ENCODE measurements at regions not wholly inside any gene's neighbourhood (a gene's known extent, or its start where the extent isn't known, plus 50 kb on each side); places are given as distances from the start of the nearest gene placed in this dataset.

- Histone ChIP-seq H3K27ac (ENCODE audit: low read length) (no peak overlapping the region), H3K4me3 (ENCODE audit: low read length) (no peak overlapping the region), H3K36me3 (ENCODE audit: insufficient read depth, low read length) (no peaks in the 10 kb centered on the region), H3K9ac (ENCODE audit: low read length) (no peak overlapping the region), H4K20me1 (ENCODE audit: insufficient read depth, low read depth, low read length) (no peaks in the 10 kb centered on the region), H3K4me2 (ENCODE audit: low read depth, low read length, poor library complexity, severe bottlenecking) (no peak overlapping the region), H3K9me3 (ENCODE audit: low read length) (no peaks in the 10 kb centered on the region), H3K79me2 (ENCODE audit: low read length) (no peaks in the 10 kb centered on the region), H3K9me2 (replicated peaks; ENCODE audit: insufficient read depth, low read length) (no peaks in the 10 kb centered on the region), H2AFZ (ENCODE audit: low read length) (no peak overlapping the region), H3K27me3 (ENCODE audit: low read length) (no peaks in the 10 kb centered on the region), H3K4me1 (ENCODE audit: low read length) (no peaks in the 10 kb centered on the region)
- no peak for DNase-seq
Measured at GRCh38 chr3:64958199-64958843, 270.5 kb upstream of the ADAMTS9 start.

GRCh38 chr3:64957408-64958198 lies 269.8 kb upstream of the ADAMTS9 start:
- no peaks in the 10 kb centered on the region for H3K36me3 ChIP-seq (ENCODE audit: insufficient read depth, low read length)
- H3K4me1 ChIP-seq (ENCODE audit: low read length): no peaks in the 10 kb centered on the region
- H3K27ac ChIP-seq (ENCODE audit: low read length): no peak overlapping the region
- no peak overlapping the region for H3K4me2 ChIP-seq (ENCODE audit: low read depth, low read length, poor library complexity, severe bottlenecking)
- H3K9me3 ChIP-seq (ENCODE audit: low read length): no peaks in the 10 kb centered on the region
- DNase-seq: no peak
- H3K79me2 ChIP-seq (ENCODE audit: low read length): no peaks in the 10 kb centered on the region
- H3K9ac ChIP-seq (ENCODE audit: low read length): no peak overlapping the region
- no peaks in the 10 kb centered on the region for H4K20me1 ChIP-seq (ENCODE audit: insufficient read depth, low read depth, low read length)
- no peaks in the 10 kb centered on the region for H3K9me2 ChIP-seq (replicated peaks; ENCODE audit: insufficient read depth, low read length)
- no peak overlapping the region for H2AFZ ChIP-seq (ENCODE audit: low read length)
- no peak overlapping the region for H3K4me3 ChIP-seq (ENCODE audit: low read length)
- no peaks in the 10 kb centered on the region for H3K27me3 ChIP-seq (ENCODE audit: low read length)

GRCh38 chr3:64956711-64957325 lies 269.0 kb upstream of the ADAMTS9 start:
- no peak overlapping the region for H3K4me2 ChIP-seq (ENCODE audit: low read depth, low read length, poor library complexity, severe bottlenecking)
- no peaks in the 10 kb centered on the region for H3K9me2 ChIP-seq (replicated peaks; ENCODE audit: insufficient read depth, low read length)
- no peaks in the 10 kb centered on the region for H4K20me1 ChIP-seq (ENCODE audit: insufficient read depth, low read depth, low read length)
- no peaks in the 10 kb centered on the region for H3K27me3 ChIP-seq (ENCODE audit: low read length)
- no peaks in the 10 kb centered on the region for H3K4me1 ChIP-seq (ENCODE audit: low read length)
- H3K27ac ChIP-seq (ENCODE audit: low read length): no peak overlapping the region
- no peaks in the 10 kb centered on the region for H3K79me2 ChIP-seq (ENCODE audit: low read length)
- H3K9ac ChIP-seq (ENCODE audit: low read length): no peak overlapping the region
- H2AFZ ChIP-seq (ENCODE audit: low read length): no peak overlapping the region
- H3K4me3 ChIP-seq (ENCODE audit: low read length): no peak overlapping the region
- no peaks in the 10 kb centered on the region for H3K36me3 ChIP-seq (ENCODE audit: insufficient read depth, low read length)
- no peaks in the 10 kb centered on the region; the same call in 1 of the 2 replicates for H3K9me3 ChIP-seq (ENCODE audit: low read length)
- DNase-seq: no peak

- H3K4me2 ChIP-seq (ENCODE audit: low read depth, low read length, poor library complexity, severe bottlenecking): no peak overlapping the region
- H3K4me1 ChIP-seq (ENCODE audit: low read length): no peaks in the 10 kb centered on the region
- no peak overlapping the region for H2AFZ ChIP-seq (ENCODE audit: low read length)
- no peak for DNase-seq
- H3K4me3 ChIP-seq (ENCODE audit: low read length): no peak overlapping the region
- no peaks in the 10 kb centered on the region for H4K20me1 ChIP-seq (ENCODE audit: insufficient read depth, low read depth, low read length)
- no peaks in the 10 kb centered on the region for H3K79me2 ChIP-seq (ENCODE audit: low read length)
- H3K9me2 ChIP-seq (replicated peaks; ENCODE audit: insufficient read depth, low read length): no peaks in the 10 kb centered on the region
- no peaks in the 10 kb centered on the region for H3K36me3 ChIP-seq (ENCODE audit: insufficient read depth, low read length)
- no peak overlapping the region for H3K9ac ChIP-seq (ENCODE audit: low read length)
- no peak overlapping the region for H3K27ac ChIP-seq (ENCODE audit: low read length)
- no peaks in the 10 kb centered on the region; the same call in 1 of the 2 replicates for H3K9me3 ChIP-seq (ENCODE audit: low read length)
- H3K27me3 ChIP-seq (ENCODE audit: low read length): no peaks in the 10 kb centered on the region
Measured at GRCh38 chr3:64954995-64955636, 267.3 kb upstream of the ADAMTS9 start.

- H3K9me3 ChIP-seq (ENCODE audit: low read length): no peaks in the 10 kb centered on the region
- no peak overlapping the region for H2AFZ ChIP-seq (ENCODE audit: low read length)
- no peak overlapping the region for H3K4me2 ChIP-seq (ENCODE audit: low read depth, low read length, poor library complexity, severe bottlenecking)
- no peak overlapping the region for H3K4me3 ChIP-seq (ENCODE audit: low read length)
- DNase-seq: no peak
- H3K27ac ChIP-seq (ENCODE audit: low read length): no peak overlapping the region
- no peak overlapping the region for H3K9ac ChIP-seq (ENCODE audit: low read length)
- no peaks in the 10 kb centered on the region for H4K20me1 ChIP-seq (ENCODE audit: insufficient read depth, low read depth, low read length)
- H3K36me3 ChIP-seq (ENCODE audit: insufficient read depth, low read length): no peaks in the 10 kb centered on the region
- H3K9me2 ChIP-seq (replicated peaks; ENCODE audit: insufficient read depth, low read length): no peaks in the 10 kb centered on the region
- no peaks in the 10 kb centered on the region for H3K4me1 ChIP-seq (ENCODE audit: low read length)
- no peaks in the 10 kb centered on the region for H3K79me2 ChIP-seq (ENCODE audit: low read length)
- H3K27me3 ChIP-seq (ENCODE audit: low read length): no peaks in the 10 kb centered on the region
Measured at GRCh38 chr3:64945171-64945729, 257.4 kb upstream of the ADAMTS9 start.

GRCh38 chr3:64943866-64944265 lies 256.1 kb upstream of the ADAMTS9 start:
- Histone ChIP-seq H3K4me1 (ENCODE audit: low read length) (no peaks in the 10 kb centered on the region), H3K4me2 (ENCODE audit: low read depth, low read length, poor library complexity, severe bottlenecking) (no peak overlapping the region), H4K20me1 (ENCODE audit: insufficient read depth, low read depth, low read length) (no peaks in the 10 kb centered on the region), H3K79me2 (ENCODE audit: low read length) (no peaks in the 10 kb centered on the region), H3K9me2 (replicated peaks; ENCODE audit: insufficient read depth, low read length) (no peaks in the 10 kb centered on the region; the same call in 1 of the 2 replicates), H3K4me3 (ENCODE audit: low read length) (no peak overlapping the region), H3K27me3 (ENCODE audit: low read length) (no peaks in the 10 kb centered on the region), H3K36me3 (ENCODE audit: insufficient read depth, low read length) (no peaks in the 10 kb centered on the region), H3K9ac (ENCODE audit: low read length) (no peak overlapping the region), H2AFZ (ENCODE audit: low read length) (no peak overlapping the region), H3K27ac (ENCODE audit: low read length) (no peak overlapping the region), H3K9me3 (ENCODE audit: low read length) (no peaks in the 10 kb centered on the region)
- no peak for DNase-seq

- H4K20me1 ChIP-seq (ENCODE audit: insufficient read depth, low read depth, low read length): no peaks in the 10 kb centered on the region
- no peak overlapping the region for H3K9ac ChIP-seq (ENCODE audit: low read length)
- H3K36me3 ChIP-seq (ENCODE audit: insufficient read depth, low read length): no peaks in the 10 kb centered on the region
- H3K27me3 ChIP-seq (ENCODE audit: low read length): no peaks in the 10 kb centered on the region
- no peaks in the 10 kb centered on the region for H3K79me2 ChIP-seq (ENCODE audit: low read length)
- H3K27ac ChIP-seq (ENCODE audit: low read length): no peak overlapping the region
- no peaks in the 10 kb centered on the region; the same call in 1 of the 2 replicates for H3K9me2 ChIP-seq (replicated peaks; ENCODE audit: insufficient read depth, low read length)
- H3K4me2 ChIP-seq (ENCODE audit: low read depth, low read length, poor library complexity, severe bottlenecking): no peak overlapping the region
- DNase-seq: no peak
- no peak overlapping the region for H3K4me3 ChIP-seq (ENCODE audit: low read length)
- H2AFZ ChIP-seq (ENCODE audit: low read length): no peak overlapping the region
- no peaks in the 10 kb centered on the region for H3K9me3 ChIP-seq (ENCODE audit: low read length)
- H3K4me1 ChIP-seq (ENCODE audit: low read length): no peaks in the 10 kb centered on the region
Measured at GRCh38 chr3:64940596-64941348, 253.0 kb upstream of the ADAMTS9 start.
